Activated CD4-positive, CD25-positive, alpha-beta regulatory T cell treated with anti-CD3 and anti-CD28 coated beads, Interleukin-2, amount 50 U/mL, for 24 hours (primary cell): ENCODE measurements at regions not wholly inside any gene's neighbourhood (a gene's known extent, or its start where the extent isn't known, plus 50 kb on each side); places are given as distances from the start of the nearest gene placed in this dataset.
"Not testable (repeated sequence)": the region's sequence is repeated elsewhere in the genome, so short reads cannot be mapped to it uniquely, and the experiment has no call there.

ENCODE experiments used
- ATAC-seq, 2 donors: fragments of 150-1000 bp; cut with Tn5 transposase; one replicate each; pipeline ENCODE4 v1.10.0; 2021; ENCODE audit warnings: mild to moderate bottlenecking in 1 of 2, moderate library complexity in 1 of 2

DNA sequence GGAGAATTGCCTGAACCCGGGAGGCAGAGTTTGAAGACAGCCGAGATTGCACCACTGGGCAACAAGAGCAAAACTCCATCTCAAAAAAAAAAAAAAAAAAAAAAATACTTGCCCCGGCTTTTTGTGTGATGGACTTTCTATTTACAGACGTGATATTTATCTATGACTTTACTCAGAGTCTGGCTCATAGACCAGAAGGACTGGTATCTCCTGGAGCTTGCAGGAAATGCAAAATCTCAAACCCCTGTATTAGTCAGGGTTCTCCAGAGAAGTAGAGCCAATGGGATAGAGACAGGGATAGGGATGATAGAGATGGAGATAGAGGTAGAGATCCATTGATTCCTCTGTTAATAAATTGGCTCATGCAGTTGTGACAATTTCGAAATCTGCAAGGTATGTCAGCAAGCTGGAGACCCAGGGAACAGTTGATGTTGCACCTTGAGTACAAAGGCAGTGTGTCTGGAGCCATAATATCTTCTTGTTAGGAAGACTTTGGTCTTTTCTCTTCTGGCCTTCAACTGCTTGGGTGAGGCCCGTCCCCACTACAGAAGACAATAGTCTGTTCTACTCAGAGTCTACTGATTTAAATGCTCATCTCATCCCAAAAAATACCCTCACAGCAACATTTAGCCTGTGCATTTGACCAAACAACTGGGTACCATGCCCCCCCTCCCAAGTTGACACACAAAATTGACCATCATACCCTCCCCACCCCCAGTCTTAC is 195.4 kb upstream of the MSX2 start:
- ATAC-seq, result no peak

DNA sequence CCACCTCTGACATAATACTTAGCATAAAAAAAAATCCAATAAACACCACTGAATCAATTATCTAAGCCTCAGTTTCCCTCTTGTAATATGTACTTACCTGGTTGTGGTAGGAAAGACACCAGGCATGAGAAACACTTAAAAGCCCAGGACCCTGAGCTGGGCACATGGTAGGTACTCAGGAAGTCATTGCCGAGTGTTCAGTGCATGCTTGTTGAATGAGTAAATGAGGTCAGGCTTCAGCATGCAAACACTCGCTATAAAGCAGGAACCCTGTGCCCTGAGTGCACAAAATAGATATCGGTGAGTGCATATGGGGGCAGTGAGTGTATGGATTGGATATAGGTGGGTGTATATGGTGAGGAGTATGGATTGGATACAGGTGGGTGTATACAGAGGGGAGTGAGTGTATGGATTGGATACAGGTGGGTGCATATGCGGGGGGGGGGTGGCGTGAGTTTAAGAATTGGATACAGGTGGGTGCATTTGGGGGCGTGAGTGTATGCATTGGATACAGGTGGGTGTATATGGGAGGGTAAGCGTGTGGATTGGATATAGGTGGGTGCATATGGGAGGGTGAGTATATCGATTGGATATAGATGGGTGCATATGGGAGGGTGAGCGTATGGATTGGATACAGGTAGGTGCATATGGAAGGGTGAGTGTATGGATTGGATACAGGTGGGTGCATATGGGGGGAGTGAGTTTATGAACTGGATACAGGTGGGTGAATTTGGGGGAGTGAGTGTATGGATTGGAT is 194.3 kb upstream of the MSX2 start:
- no peak for ATAC-seq

DNA sequence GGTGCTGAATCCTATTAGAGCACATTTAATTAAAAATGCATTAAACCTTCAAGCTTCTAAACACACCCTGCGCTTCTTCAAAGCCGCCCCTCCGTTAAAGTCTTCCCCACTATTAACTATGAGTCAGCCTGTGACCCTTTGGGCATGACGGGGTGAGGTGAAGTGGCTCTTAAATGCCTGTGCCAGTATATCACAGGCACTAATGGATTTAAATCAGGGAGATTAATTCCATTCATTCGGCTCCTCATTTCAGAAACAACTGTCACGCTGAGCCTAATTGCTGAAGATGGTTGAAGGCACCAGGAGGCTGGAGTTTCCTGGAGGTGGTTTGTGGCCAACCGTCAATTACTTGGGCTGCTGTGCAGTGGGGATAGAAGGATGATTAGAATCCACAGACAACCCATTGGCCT is 192.6 kb upstream of the MSX2 start:
- no peak for ATAC-seq

DNA sequence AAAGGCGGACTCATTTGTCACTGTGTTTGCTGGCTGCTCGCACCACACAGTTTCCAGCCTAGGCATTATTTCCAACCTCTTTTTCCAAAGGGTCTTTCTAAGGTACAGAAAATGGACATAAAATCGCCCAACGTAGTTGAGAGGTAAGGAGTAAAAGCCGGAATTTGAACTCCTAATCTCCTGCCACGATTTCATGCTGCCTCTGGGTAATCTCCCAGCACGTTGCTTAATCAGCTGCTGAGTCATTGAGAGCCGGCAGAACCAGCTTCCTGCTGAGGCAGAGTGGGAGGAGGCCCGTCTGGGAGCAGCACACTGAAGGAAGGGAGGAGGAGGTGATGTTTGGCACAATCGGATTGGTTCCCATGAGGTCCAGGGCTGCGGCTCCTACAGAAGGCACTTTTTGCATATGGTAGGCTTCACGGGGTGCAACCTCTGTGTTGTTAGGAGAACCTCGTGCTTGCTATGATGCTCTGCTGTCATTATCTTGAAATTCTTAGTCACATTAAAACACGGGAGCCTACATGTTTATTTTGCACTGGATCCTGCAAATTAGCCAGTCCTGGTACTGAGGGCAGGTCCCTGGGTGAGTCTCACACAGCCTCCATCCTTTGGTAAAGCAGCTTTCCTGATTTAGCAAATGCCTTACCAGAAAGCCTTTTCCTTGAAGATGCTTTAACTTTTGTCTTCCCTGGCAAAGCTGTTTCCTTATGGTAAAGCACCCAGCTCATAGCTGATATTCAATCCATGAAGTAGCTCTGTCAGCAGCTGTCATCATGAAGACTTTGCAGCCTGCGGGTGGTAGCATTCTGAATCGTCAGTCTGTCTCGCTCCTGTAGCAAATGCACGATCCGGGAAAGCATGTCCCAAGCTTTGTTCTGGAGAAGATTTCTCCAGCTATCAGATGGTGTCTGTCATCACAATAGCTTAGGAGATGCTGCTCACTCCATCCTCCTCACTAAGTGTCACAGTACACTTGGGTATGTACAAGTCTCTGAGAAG is 191.6 kb upstream of the MSX2 start:
- no peak for ATAC-seq

DNA sequence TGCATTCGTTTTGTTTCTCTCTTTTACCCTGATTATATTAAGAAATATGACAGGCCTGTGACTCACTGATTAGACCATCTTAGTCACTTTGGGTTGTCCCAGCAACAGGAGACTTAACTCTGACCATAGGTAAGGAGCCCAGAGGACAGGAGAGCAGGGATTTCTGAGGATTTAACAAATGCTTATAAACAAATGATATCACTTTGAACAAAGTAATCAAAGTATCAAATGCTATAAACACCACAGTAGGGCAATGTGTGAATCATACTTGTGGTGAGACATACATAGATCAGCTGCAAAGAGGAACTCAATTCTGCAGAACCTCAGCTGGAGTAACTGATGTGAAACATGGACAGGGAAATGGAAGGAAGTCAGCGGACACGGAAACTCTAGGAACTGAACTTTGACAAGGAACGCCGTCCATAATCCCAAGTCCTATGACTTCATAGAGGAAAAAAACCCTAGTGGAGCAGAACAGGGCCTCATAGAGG is 190.6 kb upstream of the MSX2 start:
- ATAC-seq, result no peak

DNA sequence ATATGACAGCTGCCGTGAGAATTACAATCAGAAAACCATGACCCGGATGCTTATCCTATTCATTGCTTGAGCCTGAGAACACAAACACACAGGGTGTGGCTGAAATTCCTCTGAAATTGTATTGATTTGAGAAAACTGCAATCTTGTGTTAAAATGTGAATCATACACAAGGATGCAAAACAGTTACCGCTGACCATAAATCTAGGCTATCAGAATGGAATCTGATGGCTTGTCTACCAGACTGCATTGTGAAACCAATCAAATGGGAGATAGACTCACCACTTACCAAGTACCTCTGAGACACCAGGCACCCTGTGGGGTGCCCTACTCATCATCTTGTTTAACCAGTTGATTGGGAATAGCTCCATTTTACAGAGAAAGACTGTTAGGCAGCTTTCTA is 188.7 kb upstream of the MSX2 start:
- no peak for ATAC-seq

DNA sequence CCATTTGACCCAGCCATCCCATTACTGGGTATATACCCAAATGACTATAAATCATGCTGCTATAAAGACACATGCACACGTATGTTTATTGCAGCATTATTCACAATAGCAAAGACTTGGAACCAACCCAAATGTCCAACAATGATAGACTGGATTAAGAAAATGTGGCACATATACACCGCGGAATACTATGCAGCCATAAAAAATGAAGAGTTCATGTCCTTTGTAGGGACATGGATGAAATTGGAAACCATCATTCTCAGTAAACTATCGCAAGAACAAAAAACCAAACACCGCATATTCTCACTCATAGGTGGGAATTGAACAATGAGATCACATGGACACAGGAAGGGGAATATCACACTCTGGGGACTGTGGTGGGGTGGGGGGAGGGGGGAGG is 184.6 kb upstream of the MSX2 start:
- not testable (repeated sequence) for ATAC-seq

DNA sequence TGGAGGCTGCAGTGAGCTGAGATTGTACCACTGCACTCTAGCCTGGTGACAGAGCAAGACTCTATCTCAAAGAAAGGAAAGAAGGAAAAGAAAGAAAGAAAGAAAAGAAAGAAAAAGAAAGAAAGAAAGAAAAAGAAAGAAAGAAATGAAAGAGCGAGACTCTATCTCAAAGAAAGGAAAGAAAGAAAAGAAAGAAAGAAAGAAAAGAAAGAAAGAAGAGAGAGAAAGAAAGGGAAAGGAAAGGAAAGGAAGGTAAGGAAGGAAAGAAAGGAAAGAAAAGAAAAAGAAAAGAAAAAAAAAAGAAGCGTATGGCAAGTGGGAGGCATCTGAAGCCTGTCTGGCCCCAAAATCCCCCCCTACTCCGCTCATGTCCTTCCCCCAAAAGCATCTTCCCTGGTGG is 182.3 kb upstream of the MSX2 start:
- no peak for ATAC-seq

DNA sequence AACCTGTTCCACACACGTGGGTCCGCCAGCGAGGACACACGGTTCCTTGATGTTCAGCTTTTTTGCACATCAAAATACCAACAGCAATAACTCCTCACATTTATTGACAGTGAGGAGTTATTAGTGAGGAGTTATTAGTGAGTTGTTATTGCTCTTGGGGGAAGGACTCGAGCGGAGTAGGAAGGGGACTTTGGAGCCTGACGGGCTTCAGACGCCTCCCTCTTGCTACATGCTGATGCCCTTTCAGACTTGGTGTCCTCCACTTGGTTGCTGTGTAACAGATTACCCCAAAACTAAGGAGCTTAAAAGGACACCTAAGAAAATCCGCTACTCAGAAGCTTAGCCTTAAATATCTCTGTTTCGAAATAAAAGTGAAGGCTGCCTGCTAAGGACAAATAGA is 181.9 kb upstream of the MSX2 start:
- no peak for ATAC-seq

DNA sequence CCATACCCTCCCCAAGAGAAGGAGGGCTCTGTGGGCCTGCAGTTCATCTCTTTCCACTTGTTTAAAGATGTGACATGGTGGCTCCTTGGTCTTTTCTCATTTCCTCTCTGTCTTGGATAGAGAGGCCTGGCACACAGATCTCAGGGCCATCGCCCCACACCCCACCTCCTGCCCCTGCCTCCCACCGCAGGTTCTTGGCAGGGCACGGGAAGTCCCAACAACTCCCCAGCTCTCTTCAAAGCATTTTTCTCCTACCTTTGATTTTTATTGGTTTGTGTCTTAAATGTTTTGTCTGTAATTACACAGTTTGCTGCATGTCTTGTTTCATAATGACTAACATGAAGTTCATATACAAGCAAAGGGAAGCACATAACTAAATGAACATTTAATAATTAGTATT is 178.5 kb upstream of the MSX2 start:
- ATAC-seq, result no peak

DNA sequence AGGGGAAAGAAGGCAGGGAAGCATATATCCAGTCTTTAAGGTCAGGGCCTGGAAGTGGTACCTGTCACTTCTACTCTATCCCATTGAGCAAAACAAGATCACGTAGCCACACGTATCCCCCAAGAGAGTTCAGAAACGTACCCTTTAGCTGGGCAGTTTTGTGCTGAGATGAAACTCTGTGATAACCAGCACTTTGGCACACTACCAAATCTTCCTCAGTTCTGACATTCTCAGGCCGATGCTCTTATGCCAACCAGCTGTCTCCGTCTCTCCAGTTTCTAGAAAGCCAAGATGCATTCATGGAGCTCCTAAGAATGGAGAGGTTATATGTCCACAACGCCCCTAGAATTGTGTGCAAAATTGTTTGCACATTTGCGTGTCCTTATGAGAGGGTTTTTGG is 176.6 kb upstream of the MSX2 start:
- ATAC-seq, result no peak

DNA sequence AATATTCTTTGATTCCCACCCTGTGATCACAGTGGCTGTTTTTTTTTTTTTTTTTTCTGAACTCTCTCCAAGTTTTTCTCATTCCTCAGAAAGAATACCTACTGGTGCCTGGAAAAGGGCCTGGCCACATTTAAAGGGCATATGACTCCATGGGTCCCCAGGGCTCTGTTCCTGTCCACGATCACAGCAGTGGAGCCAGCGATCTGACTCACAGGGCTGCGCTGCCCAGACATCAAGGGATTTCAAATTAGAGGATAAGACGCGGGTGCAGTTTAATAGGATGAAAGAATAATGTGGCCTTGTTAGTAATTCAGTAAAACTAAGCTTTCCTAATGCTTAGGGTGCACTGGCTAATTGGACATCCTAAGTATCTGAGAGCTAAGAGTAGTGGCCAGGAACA is 175.1 kb upstream of the MSX2 start:
- ATAC-seq, result no peak

DNA sequence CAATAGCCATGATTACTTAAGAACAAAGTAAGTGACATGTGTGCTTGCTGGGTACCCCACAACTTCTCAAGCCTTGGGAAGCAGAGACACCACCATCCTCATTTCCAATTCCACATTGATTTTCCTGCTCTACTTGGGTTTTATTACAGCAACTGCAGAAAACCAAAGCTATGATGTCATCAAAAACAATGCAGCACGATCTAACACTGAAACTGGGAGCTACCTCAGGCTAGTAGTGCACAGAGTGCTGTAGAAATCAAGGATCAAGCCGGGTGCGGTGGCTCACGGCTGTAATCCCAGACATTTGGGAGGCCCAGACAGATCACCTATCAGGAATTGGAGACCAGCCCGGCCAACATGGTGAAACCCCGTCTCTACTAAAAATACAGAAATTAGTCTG is 174.4 kb upstream of the MSX2 start:
- no peak for ATAC-seq

DNA sequence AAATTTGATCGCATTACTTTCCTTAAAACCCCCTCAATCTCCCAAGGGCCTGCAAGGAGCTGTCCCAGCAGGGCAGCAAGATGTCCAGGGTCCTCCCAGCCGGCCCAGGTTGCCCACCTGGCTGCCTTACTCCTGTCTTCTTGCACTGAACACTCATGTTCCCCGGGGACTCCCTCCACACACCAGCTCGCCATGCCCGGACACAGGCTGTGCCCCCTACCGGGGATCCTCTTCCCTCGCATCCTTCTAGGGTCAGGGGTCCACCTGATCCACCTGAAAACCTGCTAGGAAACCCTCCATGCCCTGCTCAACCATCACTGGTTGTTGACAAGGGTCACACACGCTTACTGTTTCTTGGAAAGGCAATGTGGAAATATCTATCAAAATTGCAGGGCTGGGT is 172.0 kb upstream of the MSX2 start:
- no peak for ATAC-seq

DNA sequence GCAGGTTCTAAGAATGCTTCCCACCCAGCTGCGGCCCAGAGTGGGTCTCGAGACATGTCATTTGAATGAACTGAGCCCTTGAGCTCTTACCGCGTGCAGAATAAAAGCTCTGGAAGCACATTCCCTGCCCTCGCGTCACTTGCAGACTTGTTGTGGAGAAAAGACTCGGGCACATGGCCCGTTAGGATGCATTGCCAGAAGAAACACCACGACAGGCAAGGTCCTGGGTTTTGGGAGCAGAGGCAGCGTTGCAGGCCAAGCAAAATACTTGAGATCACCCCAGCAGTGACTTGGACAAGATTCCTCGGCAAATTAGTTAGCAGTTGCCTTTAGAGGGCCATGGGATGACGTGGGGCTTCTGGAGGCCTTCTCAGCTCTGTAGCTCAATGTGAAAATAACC is 170.8 kb upstream of the MSX2 start:
- ATAC-seq, result no peak

DNA sequence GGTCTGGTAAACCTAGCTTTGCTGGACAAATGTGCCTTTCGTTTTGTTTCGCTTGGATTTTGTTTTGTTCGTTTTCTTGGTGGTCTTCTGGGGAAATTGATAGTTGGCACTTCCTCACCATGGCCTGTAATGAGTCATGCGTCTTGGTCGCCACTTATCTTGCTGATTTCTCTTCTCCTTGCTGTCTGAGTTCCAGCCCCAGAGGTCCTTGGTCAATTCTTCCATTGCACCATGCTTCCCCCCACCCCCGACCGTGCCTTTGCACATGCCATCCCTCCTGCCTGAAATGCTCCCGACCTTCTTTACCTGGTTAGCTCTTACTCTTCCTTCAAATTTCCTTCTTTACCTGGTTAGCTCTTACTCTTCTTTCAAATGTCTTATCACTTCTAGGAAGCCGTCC is 168.7 kb upstream of the MSX2 start:
- ATAC-seq, result no peak

DNA sequence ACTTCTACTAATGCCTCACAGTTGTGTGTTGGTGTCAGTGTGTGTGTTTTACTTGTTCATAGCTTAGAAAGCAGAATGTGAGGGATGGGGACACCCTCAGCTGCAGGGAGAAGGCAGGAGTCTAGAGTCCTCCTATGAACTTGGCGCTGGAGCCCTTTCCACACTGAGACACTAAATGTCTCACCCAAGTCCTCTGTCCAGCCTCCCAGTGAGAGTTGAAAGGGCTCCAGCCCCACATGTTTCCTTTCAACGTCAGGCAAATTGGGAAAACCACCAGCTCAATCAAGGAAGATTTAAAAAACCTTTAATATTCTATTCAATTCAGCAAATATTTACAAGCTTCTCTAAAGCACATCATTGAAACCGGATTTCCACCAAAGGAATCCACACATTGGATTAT is 167.6 kb upstream of the MSX2 start:
- no peak for ATAC-seq

DNA sequence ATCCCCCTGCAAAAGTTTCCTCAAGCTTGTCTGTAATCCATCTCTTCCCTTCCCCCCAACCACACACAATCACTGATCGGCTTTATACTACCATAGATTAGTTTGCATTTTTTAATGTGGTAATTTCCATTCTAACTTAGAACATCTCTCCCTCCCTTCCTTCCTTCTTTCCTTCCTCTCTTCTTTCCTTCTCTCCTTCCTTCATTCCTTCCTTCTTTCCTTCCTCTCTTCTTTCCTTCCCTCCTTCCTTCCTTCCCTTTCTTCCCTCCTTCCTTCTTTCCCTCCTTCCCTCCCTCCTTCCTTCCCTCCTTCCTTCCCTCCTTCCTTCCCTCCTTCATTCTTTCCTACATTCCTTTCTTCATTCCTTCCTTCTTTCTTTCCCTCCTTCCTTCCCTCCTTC is 166.2 kb upstream of the MSX2 start:
- no peak for ATAC-seq

DNA sequence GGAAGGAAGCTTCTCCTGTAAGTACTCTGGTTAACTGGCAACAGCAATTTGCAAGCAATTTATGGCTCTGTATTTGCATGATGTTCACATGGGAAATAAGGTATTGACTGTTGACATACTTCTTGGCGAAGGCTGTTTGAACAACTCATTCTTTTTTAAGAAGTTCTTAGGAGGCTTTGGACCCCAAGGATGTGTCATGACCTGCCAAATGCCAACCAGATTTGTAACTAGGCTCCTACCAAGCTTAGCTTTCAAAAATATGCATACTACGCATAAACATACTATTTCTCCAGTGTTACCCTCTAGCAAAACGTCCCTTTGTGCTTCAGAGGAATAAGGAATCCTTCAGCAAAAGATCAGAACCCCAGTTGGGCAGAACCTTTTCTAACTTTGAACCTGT is 165.2 kb upstream of the MSX2 start:
- ATAC-seq, result no peak

DNA sequence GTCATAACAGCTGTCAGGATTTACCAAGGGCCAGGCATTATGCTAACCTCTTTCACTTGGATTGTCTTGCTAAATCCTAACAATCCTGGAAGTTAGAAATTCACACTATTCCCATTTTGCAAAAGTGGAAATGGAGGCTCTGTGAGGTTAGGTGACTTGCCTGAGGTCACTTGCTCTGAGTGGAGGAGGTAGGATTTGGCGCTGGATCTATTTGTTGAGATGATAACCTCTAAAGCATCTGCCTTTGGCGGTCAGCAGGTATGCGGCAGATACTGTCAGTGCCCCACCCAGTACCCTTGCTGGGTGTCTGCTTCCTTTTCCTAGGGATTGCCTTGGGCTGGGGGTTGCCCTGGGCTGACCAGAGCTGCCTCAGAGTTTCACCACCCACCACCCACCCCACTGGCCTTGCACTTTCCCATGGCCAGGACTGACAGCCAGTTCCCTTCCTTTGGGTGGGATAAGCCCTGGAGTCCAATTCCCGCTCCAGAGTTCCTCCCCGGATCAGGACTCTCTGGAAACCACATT is 164.8 kb upstream of the MSX2 start:
- ATAC-seq, result no peak

DNA sequence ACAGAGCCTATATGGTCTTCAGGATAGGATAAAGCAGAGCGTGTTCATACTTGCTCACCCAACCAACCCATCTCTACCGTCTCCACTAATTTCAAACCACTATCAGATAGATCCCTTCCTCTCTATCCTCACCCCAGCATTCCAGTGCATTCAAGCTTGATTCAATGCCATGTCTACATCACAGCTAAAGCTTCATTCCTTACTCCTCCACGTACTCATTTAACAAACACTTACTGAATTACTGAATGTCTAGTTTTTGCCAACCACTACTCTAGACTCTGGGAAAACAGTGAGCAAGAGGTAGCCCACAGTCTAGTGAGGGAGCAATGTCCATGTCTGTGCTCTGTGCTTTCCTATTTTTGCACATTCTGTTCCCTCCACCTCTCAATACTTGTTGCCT is 163.5 kb upstream of the MSX2 start:
- no peak for ATAC-seq

DNA sequence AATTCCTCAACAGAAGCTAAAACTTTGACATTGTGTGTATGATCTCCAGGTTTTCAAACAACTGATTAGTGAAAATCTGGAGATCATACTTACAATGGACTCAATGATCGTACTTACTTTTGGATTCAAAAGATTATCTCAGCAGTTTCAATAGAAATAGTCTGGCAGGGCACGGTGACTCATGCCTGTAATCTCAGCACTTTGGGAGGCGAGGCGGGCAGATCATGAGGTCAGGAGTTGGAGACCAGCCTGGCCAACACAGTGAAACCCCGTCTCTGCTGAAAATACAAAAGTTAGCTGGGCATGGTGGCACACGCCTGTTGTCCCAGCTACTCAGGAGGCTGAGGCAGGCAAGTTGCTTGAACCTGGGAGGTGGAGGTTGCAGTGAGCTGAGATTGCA is 161.3 kb upstream of the MSX2 start:
- not testable (repeated sequence) for ATAC-seq

DNA sequence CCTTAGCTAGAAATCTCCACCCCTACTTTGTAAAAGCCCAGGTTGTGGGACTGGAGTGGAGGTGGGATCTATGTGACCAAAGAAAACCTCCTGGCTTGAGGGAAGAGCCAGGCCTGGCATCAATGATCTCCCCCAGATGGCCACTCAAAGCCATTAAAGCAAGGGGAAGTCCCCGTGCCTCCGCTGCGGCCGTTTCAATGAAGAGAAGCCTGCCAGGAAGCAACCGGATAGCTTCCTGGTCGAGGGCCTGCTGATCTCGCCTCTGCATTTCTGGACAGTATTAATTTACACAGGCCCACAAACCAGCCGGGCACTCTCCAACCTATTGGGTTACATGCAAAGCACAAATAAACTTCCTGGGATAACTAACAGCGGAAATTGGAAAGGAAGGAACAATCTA is 160.5 kb upstream of the MSX2 start:
- no peak for ATAC-seq
